ENCODE measurements at regions not wholly inside any gene's neighbourhood (a gene's known extent, or its start where the extent isn't known, plus 50 kb on each side); places are given as distances from the start of the nearest gene placed in this dataset.
"Not testable (repeated sequence)": the region's sequence is repeated elsewhere in the genome, so short reads cannot be mapped to it uniquely, and the experiment has no call there.

- DNase-seq, result no peak
Measured at GRCh38 chr14:85016496-85016895, 513.4 kb upstream of the FLRT2 start.

- DNase-seq, result not testable (repeated sequence)
Measured at GRCh38 chr14:85023866-85024265, 506.1 kb upstream of the FLRT2 start.

- no peak for DNase-seq
Measured at GRCh38 chr14:85024931-85025330, 505.0 kb upstream of the FLRT2 start.

DNA sequence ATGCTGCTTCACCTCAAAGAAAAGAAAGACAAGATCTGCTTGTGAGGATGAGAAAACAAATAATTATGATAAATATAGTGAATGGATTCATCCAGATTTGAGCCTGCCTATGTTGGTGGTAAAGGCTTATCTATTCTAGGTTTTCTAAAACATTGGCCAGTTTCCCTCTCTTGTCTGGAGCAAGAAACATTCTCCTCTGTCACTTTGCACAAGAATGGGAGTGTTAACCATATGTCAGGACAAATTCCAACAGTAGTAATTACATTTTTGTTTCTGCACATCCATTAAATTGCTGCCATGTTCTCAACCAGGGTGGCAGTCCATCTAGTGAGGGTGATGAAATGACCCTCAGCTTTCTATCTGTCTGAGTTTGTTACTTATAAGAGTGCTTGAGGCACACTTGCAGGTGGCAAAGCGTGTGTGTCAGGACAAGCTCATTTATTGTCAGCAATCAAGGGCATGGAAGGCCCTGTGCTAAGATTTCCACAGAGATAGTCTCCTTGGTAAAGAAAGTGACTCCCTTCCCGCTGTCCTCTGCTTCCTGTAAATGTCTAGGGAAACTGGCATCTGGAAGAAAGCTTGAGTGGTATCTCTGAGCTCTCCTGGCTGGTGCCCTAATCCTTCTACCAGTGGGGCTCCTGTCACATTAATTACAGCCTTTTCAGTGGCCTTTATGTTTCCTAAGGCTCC, 502.1 kb upstream of the FLRT2 start:
- no peak for DNase-seq

- no peak for DNase-seq
Measured at GRCh38 chr14:85037411-85037810, 492.5 kb upstream of the FLRT2 start.

DNA sequence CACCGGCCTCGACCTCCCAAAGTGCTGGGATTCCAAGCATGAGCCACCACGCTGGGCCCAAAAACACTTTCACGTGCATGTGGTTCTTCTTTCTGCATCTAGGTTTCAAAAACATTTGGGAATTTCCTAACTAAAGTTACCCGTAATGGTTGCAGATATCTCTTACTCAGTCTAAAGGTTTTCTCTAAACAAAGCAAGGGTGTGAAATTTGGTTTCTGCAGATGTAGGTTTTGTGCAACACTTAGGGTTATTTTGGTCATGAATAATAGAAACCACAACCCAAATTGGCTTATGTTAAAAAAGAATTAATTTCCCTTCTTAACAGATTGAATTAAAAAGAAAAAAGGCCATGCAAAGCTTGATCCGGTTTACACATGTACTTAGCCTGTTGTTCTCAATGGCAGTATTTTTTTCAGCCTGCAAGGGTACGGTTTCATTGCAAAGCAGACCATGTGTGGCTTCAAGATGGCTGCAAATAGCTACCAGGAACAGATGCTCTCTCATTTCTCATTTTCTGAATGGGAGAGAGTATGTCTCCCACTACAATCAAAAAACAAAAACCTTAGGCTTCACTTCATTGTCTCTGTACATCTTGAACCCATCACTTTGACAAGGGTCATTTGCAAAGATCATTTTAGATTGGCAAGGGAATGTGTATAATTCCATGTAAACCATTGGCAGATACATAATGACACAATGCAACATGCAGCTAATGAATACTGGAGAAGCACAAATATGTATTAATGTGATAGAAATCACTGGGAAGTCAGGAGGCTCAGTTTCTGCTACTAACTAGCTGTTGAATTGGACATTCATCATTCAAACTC, 491.2 kb upstream of the FLRT2 start:
- no peak for DNase-seq

GRCh38 chr14:85039353-85039626, 490.7 kb upstream of the FLRT2 start:
- DNase-seq, result no peak

DNA sequence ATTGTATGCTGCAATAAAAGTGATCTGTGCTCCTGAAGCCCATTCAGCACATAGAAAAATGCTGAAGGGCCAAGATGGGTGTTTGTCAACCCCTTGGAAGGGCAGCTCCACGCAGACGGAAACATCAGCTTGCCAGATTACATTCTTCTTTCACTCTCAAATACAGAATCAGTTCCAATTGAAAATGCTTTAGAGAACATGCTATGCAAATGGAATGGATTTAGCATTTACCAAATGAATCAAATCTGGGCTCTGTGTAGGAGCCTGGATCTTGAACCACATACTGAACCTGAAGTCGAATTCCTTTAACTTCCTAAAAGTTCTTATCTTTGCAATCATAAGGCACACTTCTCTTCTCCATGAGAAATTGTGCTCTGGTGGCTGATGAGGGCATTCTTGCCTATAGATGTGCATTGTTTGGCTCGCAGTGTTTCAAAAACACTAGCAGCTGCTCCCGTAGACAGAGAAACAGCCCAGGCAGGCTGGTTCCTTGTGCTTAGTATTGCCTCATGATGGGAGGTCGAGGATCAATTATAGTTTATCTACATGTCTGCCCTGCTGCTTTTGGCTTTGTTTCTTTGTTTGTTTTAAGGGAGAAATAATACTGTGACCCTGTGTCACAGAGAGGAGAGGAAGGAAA, 489.8 kb upstream of the FLRT2 start:
- no peak for DNase-seq

GRCh38 chr14:85041618-85042017, 488.3 kb upstream of the FLRT2 start:
- no peak for DNase-seq

- no peak for DNase-seq
Measured at GRCh38 chr14:85042301-85042700, 487.6 kb upstream of the FLRT2 start.

DNA sequence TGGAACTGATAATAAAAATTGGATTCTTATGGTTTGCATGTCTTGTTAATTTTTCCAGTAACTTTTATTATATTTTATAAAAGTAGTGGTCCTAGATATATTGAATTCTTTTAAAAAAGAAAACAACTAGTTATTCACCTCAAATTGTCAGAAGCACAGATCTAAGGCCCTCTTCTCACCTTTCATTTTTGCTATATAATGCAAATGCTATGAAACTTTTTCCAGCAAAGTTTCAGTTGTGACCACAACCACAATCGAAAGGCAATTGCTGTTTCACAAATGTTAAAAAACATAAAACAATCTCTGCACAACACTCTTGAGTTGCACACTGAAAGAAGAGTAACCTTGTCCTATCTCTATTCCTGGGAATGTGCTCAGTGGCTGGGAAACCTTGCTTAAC, 479.8 kb upstream of the FLRT2 start:
- DNase-seq, result no peak

DNA sequence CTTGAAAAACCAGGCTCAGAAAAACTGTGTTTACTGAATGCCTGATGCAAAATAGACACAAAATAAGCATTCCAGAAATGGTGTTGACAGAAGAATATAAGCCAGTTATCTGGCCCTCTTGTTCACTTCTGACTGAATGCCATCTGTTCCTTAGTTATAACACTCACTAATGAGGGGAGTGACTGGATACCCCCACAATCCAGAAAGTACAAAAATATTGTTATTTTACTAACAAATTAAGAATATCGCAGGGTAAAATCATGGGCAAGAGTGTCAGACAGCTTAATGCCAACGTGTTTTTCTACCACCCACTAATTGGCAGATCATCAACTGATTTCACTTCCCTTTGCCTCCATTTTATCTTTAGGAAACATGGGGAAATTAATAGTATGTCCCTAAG, 477.3 kb upstream of the FLRT2 start:
- DNase-seq, result no peak

DNA sequence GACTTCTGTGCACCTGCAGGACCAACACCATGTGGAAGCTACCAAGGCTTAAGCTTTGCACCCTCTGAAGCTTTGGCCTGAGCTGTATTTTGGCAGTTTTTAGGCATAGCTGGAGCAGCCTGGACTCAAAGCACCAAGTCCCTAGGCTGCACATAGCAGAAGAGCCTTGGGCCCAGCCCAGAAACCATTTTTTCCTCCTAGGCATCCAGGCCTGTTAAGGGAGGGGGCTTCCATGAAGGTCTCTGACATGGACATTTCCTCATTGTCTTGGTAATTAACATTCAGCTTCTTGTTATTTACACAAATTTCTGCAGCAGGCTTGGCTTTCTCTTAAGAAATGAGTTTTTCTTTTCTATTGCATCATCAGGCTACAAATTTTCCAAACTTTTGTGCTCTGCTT, 475.8 kb upstream of the FLRT2 start:
- no peak for DNase-seq

GRCh38 chr14:85056267-85056666, 473.7 kb upstream of the FLRT2 start:
- no peak for DNase-seq

DNA sequence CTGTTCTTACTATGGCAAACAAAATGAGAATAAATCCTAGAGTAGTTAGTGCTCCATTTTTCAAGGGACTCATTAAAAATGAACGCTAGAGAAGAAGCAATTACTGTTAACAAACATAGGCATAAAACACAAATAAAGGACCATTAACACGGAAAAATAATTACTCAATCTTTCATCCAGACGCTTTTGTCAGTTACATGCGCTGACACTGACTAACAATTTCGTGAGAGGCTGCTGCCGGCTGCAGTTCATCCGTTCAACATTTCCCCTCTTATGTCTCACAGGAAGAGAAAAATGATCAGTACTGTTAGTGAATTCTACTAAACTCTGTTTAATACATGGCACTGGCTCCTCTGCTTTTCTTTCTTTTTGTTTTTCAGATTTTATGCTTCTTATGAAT, 472.7 kb upstream of the FLRT2 start:
- no peak for DNase-seq

DNA sequence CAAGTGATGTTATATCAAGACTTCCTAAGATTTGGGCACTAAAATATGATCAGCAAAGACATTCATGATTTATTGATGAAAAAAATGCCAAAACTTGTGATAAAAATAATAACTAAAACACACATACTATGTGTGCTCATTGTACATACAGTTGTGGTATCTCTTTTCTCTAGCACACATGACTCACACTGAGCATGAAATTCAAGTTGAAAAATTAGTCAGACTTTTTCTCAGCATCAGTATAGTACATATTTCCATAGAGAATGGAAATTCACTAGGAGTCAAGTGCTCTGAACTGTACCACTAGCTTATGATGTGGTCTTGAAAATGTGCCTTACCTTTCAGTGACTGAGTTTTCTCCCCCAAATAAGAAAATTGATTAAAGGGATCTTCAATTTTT, 471.8 kb upstream of the FLRT2 start:
- DNase-seq, result no peak

DNA sequence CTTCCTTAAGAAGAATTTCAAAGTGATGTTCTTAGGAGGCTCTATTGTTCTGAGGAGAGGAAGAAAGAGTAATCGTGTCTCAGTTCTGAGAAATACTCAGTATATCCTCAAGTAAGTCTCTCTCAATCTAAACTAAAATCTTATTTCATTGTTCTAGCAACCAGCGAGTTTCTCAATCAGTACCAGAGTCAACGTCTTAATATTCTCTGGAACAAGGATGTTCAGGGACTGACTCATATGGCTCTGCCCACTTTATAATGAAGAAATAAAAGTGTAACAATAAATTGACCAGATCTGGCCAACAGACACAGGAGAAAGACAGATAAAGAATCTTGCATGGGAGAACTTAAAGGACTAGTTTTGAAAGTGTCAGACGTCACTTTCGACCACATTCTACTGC, 469.8 kb upstream of the FLRT2 start:
- no peak for DNase-seq

DNA sequence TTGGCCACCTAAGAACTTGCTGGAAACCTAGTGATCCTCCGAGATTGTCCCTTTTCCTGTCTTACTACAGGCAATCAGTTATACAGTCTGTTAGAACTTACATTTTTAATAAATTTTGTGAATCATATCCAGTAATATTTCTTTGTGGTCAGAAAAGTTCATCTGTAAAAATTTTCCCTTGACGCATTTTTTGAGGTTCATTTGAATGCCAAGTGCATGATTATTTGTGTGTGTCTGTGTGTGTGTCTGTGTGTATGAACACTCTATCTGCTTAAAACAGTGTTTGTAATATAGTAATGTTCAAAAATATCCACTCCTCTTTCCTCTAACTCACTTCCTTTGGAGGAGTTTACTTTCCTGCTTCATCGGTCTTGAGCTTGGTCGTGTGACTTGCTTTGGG, 468.7 kb upstream of the FLRT2 start:
- DNase-seq, result no peak

- no peak for DNase-seq
Measured at GRCh38 chr14:85063747-85064146, 466.2 kb upstream of the FLRT2 start.

DNA sequence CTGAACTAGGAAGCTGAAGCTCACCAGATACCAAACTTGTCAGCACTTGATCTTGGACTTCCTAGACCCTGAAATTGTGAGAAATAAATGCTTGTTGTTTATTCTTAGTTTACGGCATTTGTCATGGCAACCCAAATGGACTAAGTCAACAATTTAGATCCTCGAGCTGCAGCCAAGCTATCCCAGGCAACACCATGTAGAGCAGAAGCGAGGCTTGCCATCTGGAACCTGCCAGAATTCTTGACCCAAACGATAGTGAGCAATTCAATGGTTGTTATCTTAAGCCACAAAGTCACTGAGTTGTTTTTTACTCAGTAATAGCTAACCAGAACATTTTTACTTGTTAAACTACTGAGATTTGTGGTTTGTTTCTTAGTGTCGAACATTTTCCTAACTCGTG, 458.5 kb upstream of the FLRT2 start:
- no peak for DNase-seq

- no peak for DNase-seq
Measured at GRCh38 chr14:85074955-85075354, 455.0 kb upstream of the FLRT2 start.

DNA sequence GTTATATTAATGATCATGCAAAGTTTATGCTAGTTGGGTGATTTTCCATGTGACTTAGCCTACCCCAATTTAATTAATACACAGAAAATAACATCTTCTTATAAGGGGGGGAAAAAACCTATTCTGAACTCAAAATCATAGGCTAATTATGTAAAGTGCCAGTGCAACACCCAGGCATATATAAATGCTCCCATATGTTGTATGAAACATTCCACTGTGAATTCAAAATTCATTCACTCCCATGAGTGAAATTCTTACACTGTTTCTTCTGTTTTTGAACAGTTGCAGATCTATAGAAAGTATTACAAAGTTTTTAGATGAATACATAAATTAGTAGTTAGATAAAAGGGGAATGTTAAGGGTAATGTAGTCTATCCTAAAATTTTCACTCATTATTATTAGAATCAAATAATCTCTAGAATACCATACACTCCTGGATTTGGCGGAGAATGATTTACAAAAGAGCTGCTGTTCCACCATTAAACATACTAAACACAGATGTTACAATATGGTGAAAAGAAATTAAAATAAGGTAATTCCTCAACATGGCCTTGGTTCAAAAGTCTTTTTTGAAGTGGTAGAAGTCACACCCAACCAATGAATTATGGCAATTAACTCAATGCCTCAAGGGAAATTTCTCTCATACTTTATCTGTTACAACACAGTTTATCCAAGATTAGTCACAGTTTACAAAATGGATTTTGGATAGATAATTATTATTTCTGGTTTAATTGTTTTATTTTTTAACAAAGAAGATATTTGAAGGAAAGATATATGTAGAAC, 454.1 kb upstream of the FLRT2 start:
- DNase-seq, result no peak

DNA sequence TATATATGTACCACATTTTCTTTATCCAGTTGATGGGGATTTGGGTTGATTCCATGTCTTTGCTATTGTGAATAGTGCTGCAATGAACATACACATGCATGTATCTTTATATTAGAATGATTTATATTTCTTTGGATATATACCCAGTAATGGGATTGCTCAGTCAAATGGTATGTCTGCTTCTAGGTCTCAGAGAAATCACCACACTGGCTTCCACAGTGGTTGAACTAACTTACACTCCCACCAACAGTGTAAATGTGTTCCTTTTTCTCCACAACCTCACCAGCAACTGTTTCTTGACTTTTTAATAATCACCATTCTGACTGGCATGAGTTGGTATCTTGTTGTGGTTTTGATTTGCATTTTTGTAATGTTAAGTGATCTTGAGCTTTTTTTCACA, 452.2 kb upstream of the FLRT2 start:
- DNase-seq, result not testable (repeated sequence)

Measured in activated CD4-positive, alpha-beta T cell treated with anti-CD3 and anti-CD28 coated beads for 4 hours (primary cell).